PC-9 (cell line): ENCODE measurements at regions not wholly inside any gene's neighbourhood (a gene's known extent, or its start where the extent isn't known, plus 50 kb on each side); places are given as distances from the start of the nearest gene placed in this dataset.

Experiments
- BruUV-seq: library from RNA; stranded (reverse); fragments of 400-500 nt; replicated peaks from 2 replicates; lab custom pipeline; 2021; lab: Mats Ljungman, UMichigan
- CTCF ChIA-PET: fragments of 300-600 bp; sonication (Branson Sonifier 250); formaldehyde crosslinking; loops from one replicate; lab custom pipeline; 2022; ENCODE audit warnings: antibody characterized with exemption; lab: Charles Lee
- POLR2A ChIA-PET: fragments of 300-600 bp; sonication (Branson Sonifier 250); formaldehyde crosslinking; loops from one replicate; lab custom pipeline; 2022; ENCODE audit warnings: antibody characterized with exemption; ENCODE audit not compliant: unreplicated experiment; lab: Charles Lee
- DNase-seq, 2 experiments: peaks; one replicate each; pipeline versions ENCODE4 v3.0.0 to v3.0.0-alpha.2; 2015 to 2022; ENCODE audit warnings: mixed read lengths in 1 of 2
- H2AFZ ChIP-seq: fragments of 200-600 bp; sonication (generic); 2 replicates; pipeline ENCODE4 v1.8.1; 2017; ENCODE audit warnings: antibody characterized with exemption
- H3F3A ChIP-seq: fragments of 200-600 bp; sonication (generic); 2 replicates; pipeline ENCODE4 v1.8.1; 2017; ENCODE audit warnings: antibody characterized with exemption, mild to moderate bottlenecking, low read depth; ENCODE audit not compliant: insufficient read depth
- H3K27ac ChIP-seq: fragments of 200-600 bp; sonication (generic); 2 replicates; pipeline ENCODE4 v1.6.1; 2016; ENCODE audit warnings: mixed run types
- H3K27me3 ChIP-seq: fragments of 200-600 bp; sonication (generic); 2 replicates; pipeline ENCODE4 v1.6.1; 2016; ENCODE audit warnings: low read depth, mixed run types; ENCODE audit not compliant: insufficient read depth
- H3K36me3 ChIP-seq: fragments of 200-600 bp; sonication (generic); 2 replicates; pipeline ENCODE4 v1.6.1; 2016; ENCODE audit warnings: low read depth, mixed run types
- H3K4me1 ChIP-seq: fragments of 200-600 bp; sonication (generic); replicated peaks from 2 replicates; pipeline ENCODE4 v1.6.1; 2016; ENCODE audit warnings: mixed run types; ENCODE audit not compliant: insufficient read depth
- H3K4me2 ChIP-seq: fragments of 200-600 bp; sonication (generic); 2 replicates; pipeline ENCODE4 v1.6.1; 2017; ENCODE audit warnings: mixed run types
- H3K4me3 ChIP-seq: fragments of 200-600 bp; sonication (generic); 2 replicates; pipeline ENCODE4 v1.6.1; 2016; ENCODE audit warnings: mixed run types
- H3K79me2 ChIP-seq: fragments of 200-600 bp; sonication (generic); 2 replicates; pipeline ENCODE4 v1.6.1; 2017; ENCODE audit warnings: low read depth, mixed run types
- H3K9me2 ChIP-seq: fragments of 200-600 bp; sonication (generic); 2 replicates; pipeline ENCODE4 v1.8.1; 2017; ENCODE audit warnings: mild to moderate bottlenecking; ENCODE audit not compliant: insufficient read depth
- H3K9me3 ChIP-seq: fragments of 200-600 bp; sonication (generic); 2 replicates; pipeline ENCODE4 v1.8.1; 2016; ENCODE audit warnings: low read depth; ENCODE audit not compliant: insufficient read depth
- H4K20me1 ChIP-seq: fragments of 200-600 bp; sonication (generic); 2 replicates; pipeline ENCODE4 v1.8.1; 2017; ENCODE audit not compliant: insufficient read depth
- EZH2 ChIP-seq: fragments of 200-600 bp; sonication (generic); IDR thresholded peaks from 2 replicates; pipeline ENCODE4 v1.8.0; 2017; ENCODE audit warnings: antibody characterized with exemption, low read depth
- intact Hi-C: fragments of 100-400 bp; cut with micrococcal nuclease; formaldehyde crosslinking; loops from one replicate; pipeline ENCODE4 v1.10.0; 2022; ENCODE audit not compliant: unreplicated experiment
- TF ChIP-seq, protein P1 (sequence below): fragments of 200-600 bp; sonication (generic); conservative IDR thresholded peaks from 2 replicates; pipeline ENCODE4 v1.6.1; 2017; ENCODE audit warnings: mixed run types, antibody characterized with exemption, mild to moderate bottlenecking, moderate library complexity

- DNase-seq: no peak
- BruUV-seq: no TSS peak
- H3K36me3 ChIP-seq: no peaks in the 10 kb centered on the region
- no peaks in the 10 kb centered on the region for H3K9me2 ChIP-seq
- H3K27ac ChIP-seq: no peak overlapping the region
- POLR2A ChIA-PET: no interaction called here
- no peaks in the 10 kb centered on the region for H3F3A ChIP-seq
- no peaks in the 10 kb centered on the region for H3K27me3 ChIP-seq
- TF ChIP-seq, protein P1, sequence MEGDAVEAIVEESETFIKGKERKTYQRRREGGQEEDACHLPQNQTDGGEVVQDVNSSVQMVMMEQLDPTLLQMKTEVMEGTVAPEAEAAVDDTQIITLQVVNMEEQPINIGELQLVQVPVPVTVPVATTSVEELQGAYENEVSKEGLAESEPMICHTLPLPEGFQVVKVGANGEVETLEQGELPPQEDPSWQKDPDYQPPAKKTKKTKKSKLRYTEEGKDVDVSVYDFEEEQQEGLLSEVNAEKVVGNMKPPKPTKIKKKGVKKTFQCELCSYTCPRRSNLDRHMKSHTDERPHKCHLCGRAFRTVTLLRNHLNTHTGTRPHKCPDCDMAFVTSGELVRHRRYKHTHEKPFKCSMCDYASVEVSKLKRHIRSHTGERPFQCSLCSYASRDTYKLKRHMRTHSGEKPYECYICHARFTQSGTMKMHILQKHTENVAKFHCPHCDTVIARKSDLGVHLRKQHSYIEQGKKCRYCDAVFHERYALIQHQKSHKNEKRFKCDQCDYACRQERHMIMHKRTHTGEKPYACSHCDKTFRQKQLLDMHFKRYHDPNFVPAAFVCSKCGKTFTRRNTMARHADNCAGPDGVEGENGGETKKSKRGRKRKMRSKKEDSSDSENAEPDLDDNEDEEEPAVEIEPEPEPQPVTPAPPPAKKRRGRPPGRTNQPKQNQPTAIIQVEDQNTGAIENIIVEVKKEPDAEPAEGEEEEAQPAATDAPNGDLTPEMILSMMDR: no peak
- TF ChIP-seq EZH2: no peak
- intact Hi-C loops: no loop called here
- H3K4me1 ChIP-seq: no peaks in the 10 kb centered on the region
- H3K9me3 ChIP-seq: no peaks in the 10 kb centered on the region
- H3K79me2 ChIP-seq: no peaks in the 10 kb centered on the region
- H4K20me1 ChIP-seq: no peaks in the 10 kb centered on the region
- no peak overlapping the region for H3K4me3 ChIP-seq
- CTCF ChIA-PET: no interaction called here
- no peak overlapping the region for H3K4me2 ChIP-seq
- H2AFZ ChIP-seq: no peak overlapping the region
Observed at GRCh38 chr5:164139423-164139822, 634.0 kb downstream of the MAT2B start.

DNA sequence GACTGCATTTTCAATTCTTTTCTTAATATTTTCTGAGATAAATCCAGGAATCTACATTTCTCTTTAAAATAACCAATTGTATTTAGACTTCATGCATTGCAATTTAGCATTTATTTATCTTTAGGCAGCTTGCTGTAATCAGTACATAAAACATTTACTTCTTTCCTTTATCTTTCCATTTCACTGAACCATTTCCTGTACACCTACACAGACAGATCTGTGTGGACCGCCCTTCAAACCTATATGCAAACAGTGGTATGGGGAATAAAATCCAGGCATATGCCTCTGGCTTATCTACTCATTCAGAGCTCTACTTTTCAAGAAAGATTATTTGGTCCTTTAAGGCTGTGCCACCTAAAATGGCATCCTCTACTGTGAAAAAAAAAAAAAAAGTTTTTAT is 640.0 kb downstream of the MAT2B start:
- H3K4me1 ChIP-seq: no peaks in the 10 kb centered on the region
- no peak overlapping the region for H3K4me2 ChIP-seq
- H3F3A ChIP-seq: no peaks in the 10 kb centered on the region
- no peak for DNase-seq
- no peaks in the 10 kb centered on the region for H3K27me3 ChIP-seq
- no peaks in the 10 kb centered on the region for H3K36me3 ChIP-seq
- no peak overlapping the region for H2AFZ ChIP-seq
- no peak for TF ChIP-seq EZH2
- TF ChIP-seq, protein P1: no peak
- POLR2A ChIA-PET: no interaction called here
- no peaks in the 10 kb centered on the region for H3K79me2 ChIP-seq
- H3K27ac ChIP-seq: no peak overlapping the region
- intact Hi-C loops: no loop called here
- no peaks in the 10 kb centered on the region for H3K9me3 ChIP-seq
- CTCF ChIA-PET: no interaction called here
- no TSS peak for BruUV-seq
- H3K4me3 ChIP-seq: no peak overlapping the region
- no peaks in the 10 kb centered on the region for H4K20me1 ChIP-seq
- H3K9me2 ChIP-seq: no peaks in the 10 kb centered on the region; the same call in 1 of the 2 replicates

GRCh38 chr5:164146223-164146622 is 640.8 kb downstream of the MAT2B start:
- Histone ChIP-seq H4K20me1 (no peaks in the 10 kb centered on the region), H3F3A (no peaks in the 10 kb centered on the region), H3K4me1 (no peaks in the 10 kb centered on the region), H3K9me3 (no peaks in the 10 kb centered on the region), H3K27ac (no peak overlapping the region), H3K79me2 (no peaks in the 10 kb centered on the region), H3K27me3 (no peaks in the 10 kb centered on the region), H3K36me3 (no peaks in the 10 kb centered on the region), H3K9me2 (no peaks in the 10 kb centered on the region; the same call in 1 of the 2 replicates), H3K4me2 (no peak overlapping the region), H3K4me3 (no peak overlapping the region), H2AFZ (no peak overlapping the region)
- DNase-seq: no peak
- POLR2A ChIA-PET: no interaction called here
- no TSS peak for BruUV-seq
- CTCF ChIA-PET: no interaction called here
- TF ChIP-seq, protein P1: no peak
- TF ChIP-seq EZH2: no peak
- intact Hi-C loops: no loop called here
